K562 (cell line): ENCODE measurements at regions not wholly inside any gene's neighbourhood (a gene's known extent, or its start where the extent isn't known, plus 50 kb on each side); places are given as distances from the start of the nearest gene placed in this dataset.
A peak's percentile ranks its signal among the peaks of the same experiment; 100 is the strongest.

ENCODE experiments used
- ATAC-seq: fragments of 200-7000 bp; cut with Tn5 transposase; 3 replicates; pipeline ENCODE4 v1.9.1; 2020; ENCODE audit warnings: moderate library complexity
- BruUV-seq: library from RNA; stranded (reverse); fragments of 400-500 nt; replicated peaks from 2 replicates; lab custom pipeline; 2021; lab: Mats Ljungman, UMichigan
- CTCF ChIA-PET: fragments of 300-600 bp; formaldehyde crosslinking; extraction: SDS; loops from one replicate; lab custom pipeline; 2021; ENCODE audit warnings: low intra/inter-chr PET ratio; lab: Yijun Ruan, JAX
- POLR2A ChIA-PET: fragments of 300-600, 350-650 bp; sonication (Branson Sonifier 250); formaldehyde crosslinking; extraction: SDS; loops from one replicate; lab custom pipeline; 2021; ENCODE audit warnings: antibody characterized with exemption, inconsistent platforms; lab: Yijun Ruan, JAX
- DNase-seq, 4 experiments: peaks; one replicate each; pipeline versions ENCODE4 v3.0.0 to v3.0.0-alpha.2; 2011 to 2018; ENCODE audit warnings: low spot score in 3 of 4, mixed read lengths in 3 of 4; ENCODE audit errors: extremely low read depth in 1 of 4
- FAIRE-seq: peaks from 2 replicates; lab custom pipeline; 2011; peaks lifted over from hg19 to GRCh38; lab: Jason Lieb, UNC
- H2AFZ ChIP-seq: 2 replicates; pipeline ENCODE4 v1.6.0; 2011; ENCODE audit warnings: low read depth, low read length, control low read depth, inconsistent platforms
- H3K27ac ChIP-seq: fragments of 200-600 bp; 3 replicates; pipeline ENCODE4 v1.8.0; 2011; ENCODE audit warnings: low read depth, mild to moderate bottlenecking, control low read depth, inconsistent platforms, low read length, moderate library complexity, mixed read lengths; ENCODE audit errors: extremely low read depth
- H3K27me3 ChIP-seq, 2 experiments: fragments of 300-600 bp in 1 of 2; 2 replicates in 1 of 2; 3 replicates in 1 of 2; pipeline versions ENCODE4 v1.6.0 to v1.8.0; 2011; ENCODE audit warnings: inconsistent platforms in 2 of 2, low read length in 2 of 2, mild to moderate bottlenecking in 1 of 2, mixed read lengths in 1 of 2, moderate library complexity in 1 of 2; ENCODE audit not compliant: control insufficient read depth in 2 of 2, insufficient read depth in 2 of 2
- H3K36me3 ChIP-seq: fragments of 300-600 bp; 3 replicates; pipeline ENCODE4 v1.8.0; 2011; ENCODE audit warnings: mild to moderate bottlenecking, low read length, inconsistent platforms; ENCODE audit not compliant: control insufficient read depth, insufficient read depth
- H3K4me1 ChIP-seq, 2 experiments: fragments of 200-600 bp in 1 of 2; replicated peaks in 1 of 2; 2 replicates in 1 of 2; 3 replicates in 1 of 2; pipeline versions ENCODE4 v1.5.1 to v1.8.0; 2011; ENCODE audit warnings: inconsistent platforms in 2 of 2, low read length in 2 of 2, mild to moderate bottlenecking in 1 of 2, mixed read lengths in 1 of 2, moderate library complexity in 1 of 2; ENCODE audit not compliant: control insufficient read depth in 2 of 2, insufficient read depth in 2 of 2
- H3K4me2 ChIP-seq: 2 replicates; pipeline ENCODE4 v1.6.1; 2011; ENCODE audit warnings: low read length, control low read depth, inconsistent platforms, mixed read lengths; ENCODE audit not compliant: insufficient read depth
- H3K4me3 ChIP-seq: fragments of 200-600 bp; sonication (generic), shearing (Covaris generic); 2 replicates; pipeline ENCODE4 v1.5.1; 2016; ENCODE audit warnings: control low read depth, inconsistent platforms
- H3K79me2 ChIP-seq: fragments of 200-600 bp; 3 replicates; pipeline ENCODE4 v1.8.0; 2011; ENCODE audit warnings: low read length, inconsistent platforms; ENCODE audit not compliant: control insufficient read depth, insufficient read depth
- H3K9ac ChIP-seq, 2 experiments: 2 replicates each; pipeline versions ENCODE4 v1.6.0 to v1.6.1; 2011; ENCODE audit warnings: low read depth in 2 of 2, low read length in 2 of 2, control low read depth in 1 of 2, inconsistent platforms in 1 of 2, mild to moderate bottlenecking in 1 of 2, mixed read lengths in 1 of 2; ENCODE audit not compliant: insufficient read depth in 1 of 2
- H3K9me1 ChIP-seq: one replicate; pipeline ENCODE4 v1.6.0; 2011; ENCODE audit warnings: inconsistent platforms, mild to moderate bottlenecking, low read length, moderate library complexity; ENCODE audit not compliant: control insufficient read depth, insufficient read depth
- H3K9me3 ChIP-seq: replicated peaks from 2 replicates; pipeline ENCODE4 v1.5.1; 2011; ENCODE audit warnings: low read depth, low read length, inconsistent platforms; ENCODE audit not compliant: control insufficient read depth, insufficient read depth
- H4K20me1 ChIP-seq: replicated peaks from 2 replicates; pipeline ENCODE4 v1.6.1; 2011; ENCODE audit warnings: low read length, inconsistent platforms, mixed read lengths; ENCODE audit not compliant: control insufficient read depth, insufficient read depth
- CTBP1 ChIP-seq: fragments of 450-650 bp; IDR thresholded peaks from 2 replicates; pipeline ENCODE4 v1.6.1; 2016; ENCODE audit warnings: borderline replicate concordance
- HDGF ChIP-seq: fragments of 450-650 bp; IDR thresholded peaks from 2 replicates; pipeline ENCODE4 v1.6.1; 2016
- JUNB ChIP-seq: fragments of 450-650 bp; formaldehyde crosslinking; conservative IDR thresholded peaks from 2 replicates; pipeline ENCODE4 v1.4.0; 2020; ENCODE audit warnings: mild to moderate bottlenecking
- PATZ1 ChIP-seq: fragments of 250-450 bp; sonication (Bioruptor Pico); IDR thresholded peaks from 2 replicates; pipeline ENCODE4 v1.5.0; 2020; ENCODE audit warnings: mild to moderate bottlenecking, borderline replicate concordance
- RBM39 ChIP-seq: fragments of 200-400 bp; formaldehyde crosslinking; optimal IDR thresholded peaks from 2 replicates; pipeline ENCODE3; 2018; ENCODE audit warnings: low read depth, low read length
- UBTF ChIP-seq, 2 experiments: IDR thresholded peaks; 2 replicates each; pipeline ENCODE4 v1.6.1; 2012; ENCODE audit warnings: improper control_type of control experiment in 2 of 2, low read depth in 2 of 2, low read length in 2 of 2, borderline replicate concordance in 1 of 2
- ZNF707 ChIP-seq: fragments of 250-450 bp; sonication (Bioruptor Pico); conservative IDR thresholded peaks from 2 replicates; pipeline ENCODE4 v1.8.0; 2022; ENCODE audit warnings: inconsistent platforms, mild to moderate bottlenecking, moderate library complexity
- WGBS: fragments of 100-300 bp; shearing (Covaris generic); methylation state at CpG from one replicate; pipeline ENCODE4 v1.1.6; 2016; ENCODE audit warnings: low coverage, mixed read lengths; ENCODE audit not compliant: insufficient coverage; ENCODE audit errors: missing lambda C conversion rate; 5-methylcytosine and 5-hydroxymethylcytosine counted together
- in situ Hi-C: fragments of 300-500 bp; cut with MboI; formaldehyde crosslinking; loops from 4 replicates; pipeline ENCODE4 v1.15.0; 2018; ENCODE audit warnings: inconsistent platforms, mixed read lengths
- intact Hi-C: fragments of 100-400 bp; cut with micrococcal nuclease; formaldehyde crosslinking; loops from 2 replicates; pipeline ENCODE4 v1.14.2; 2022

GRCh38 chr15:77819851-77820728, 187.4 kb upstream of the LINGO1 start:
- intact Hi-C loops (no loop called here), in situ Hi-C loops (no loop called here)
- H3K4me1 ChIP-seq = peaks cover 0 to 26% of the 10 kb centered on the region in 2 experiments; a peak in 2 of 5 replicates
- no peaks in the 10 kb centered on the region for H3K9me3 ChIP-seq
- peaks cover 9 to 74% of the 10 kb centered on the region in 2 experiments; a peak in 4 of 5 replicates for H3K27me3 ChIP-seq
- FAIRE-seq (no peak), ATAC-seq (peak; percentile 93), DNase-seq (peak; percentile 69 to 84 (median 78))
- H3K4me3 ChIP-seq = no peak overlapping the region
- no peak overlapping the region for H2AFZ ChIP-seq
- no peak overlapping the region for H3K4me2 ChIP-seq
- no peaks in the 10 kb centered on the region for H3K79me2 ChIP-seq
- H4K20me1 ChIP-seq = peaks cover 34% of the 10 kb centered on the region
- POLR2A ChIA-PET = interaction anchor here (1.0 to 1.6 kb wide), 2 partner anchors 15 to 160 kb away, joined by 3 to 4 read pairs; no protein-coding TSS in a partner anchor
- H3K27ac ChIP-seq = no peak overlapping the region
- WGBS = 0% methylated on average over 17 of the region's 89 CpGs
- peak overlapping the region in 1 of 2 experiments; percentile 55; a peak in 2 of 4 replicates for H3K9ac ChIP-seq
- H3K36me3 ChIP-seq = no peaks in the 10 kb centered on the region
- CTCF ChIA-PET = interaction anchor here (0.7 to 7.3 kb wide), 4 partner anchors 39 to 187 kb away, joined by 3 to 97 read pairs (median 9); partner anchors contain the start of gene LINGO1
- no TSS peak for BruUV-seq
- peaks cover 4% of the 10 kb centered on the region for H3K9me1 ChIP-seq
- TF ChIP-seq PATZ1 (CRISPR knock-in tag) (no peak), RBM39 (no peak), ZNF707 (no peak), CTBP1 (peak; percentile 43; the same call in 1 of the 2 replicates), UBTF (IDR thresholded peaks at IDR 0.05; ENCODE audit: borderline replicate concordance in 1 of 2, low read depth in 2 of 2, low read length in 2 of 2) (peak in 1 of 2 experiments; percentile 75; a peak in 1 of 4 replicates), HDGF (no peak), JUNB (CRISPR knock-in tag) (no peak)
